Psoas muscle (tissue), 7 donors: ENCODE measurements at regions not wholly inside any gene's neighbourhood (a gene's known extent, or its start where the extent isn't known, plus 50 kb on each side); places are given as distances from the start of the nearest gene placed in this dataset.
"Not testable (repeated sequence)": the region's sequence is repeated elsewhere in the genome, so short reads cannot be mapped to it uniquely, and the experiment has no call there.

Source experiments
- ATAC-seq, 4 donors: fragments of 200-7000 bp; cut with Tn5 transposase; one replicate each; pipeline ENCODE4 v1.9.1; 2020; ENCODE audit warnings: moderate library complexity in 3 of 4, mild to moderate bottlenecking in 2 of 4
- DNase-seq, 2 donors: peaks; one replicate each; pipeline ENCODE4 v3.0.0-alpha.2; 2020
- H3K27ac ChIP-seq: fragments of 200-600 bp; one replicate; pipeline ENCODE4 v1.8.0; 2022
- H3K27me3 ChIP-seq, 3 donors: fragments of 200-600 bp in 1 of 3; one replicate each; pipeline versions ENCODE4 v1.6.1 to v1.8.0; 2013 to 2022; ENCODE audit warnings: low read length in 2 of 3, mild to moderate bottlenecking in 2 of 3, moderate library complexity in 1 of 3; ENCODE audit not compliant: insufficient read depth in 3 of 3
- H3K36me3 ChIP-seq, 2 donors: fragments of 200-600 bp in 1 of 2; one replicate each; pipeline versions ENCODE4 v1.6.1 to v1.8.0; 2013 to 2022; ENCODE audit warnings: low read depth in 1 of 2, mild to moderate bottlenecking in 1 of 2, moderate library complexity in 1 of 2; ENCODE audit not compliant: insufficient read depth in 1 of 2
- H3K4me1 ChIP-seq: fragments of 200-600 bp; one replicate; pipeline ENCODE4 v1.8.0; 2022
- H3K4me3 ChIP-seq: fragments of 200-600 bp; one replicate; pipeline ENCODE4 v1.8.0; 2022; ENCODE audit warnings: mild to moderate bottlenecking
- H3K9me3 ChIP-seq: fragments of 200-600 bp; one replicate; pipeline ENCODE4 v1.8.0; 2022
- WGBS, 3 donors: extraction: QIAGEN DNeasy Blood & Tissue Kit; methylation state at CpG; one replicate each; pipeline versions ENCODE4 v1.1.6 to v1.1.7; 2013; 5-methylcytosine and 5-hydroxymethylcytosine counted together
- intact Hi-C, 2 donors: fragments of 100-400 bp; cut with DNase I; formaldehyde crosslinking; loops; one replicate each; pipeline versions ENCODE4 v1.11.0 to v1.14.2; 2022
- TF ChIP-seq, protein P1 (sequence below): fragments of 200-600 bp; IDR thresholded peaks from one replicate; pipeline ENCODE4 v1.8.0; 2022; ENCODE audit warnings: antibody characterized with exemption
- donor health status: healthy with polysubstance abuse.
- donor health status: DM: no; HTN: no; CAD: no; lungs with moderate emphysema.
- donor health status: Bipolar disorder and iron deficiency.
- donor health status: healthy.
- donor health status: DM: yes; HTN: yes; CAD: no.
- donor health status: DM: no; HTN: no; CAD: no.
- donor health status: DM: yes; HTN: yes; CAD: no.

DNA sequence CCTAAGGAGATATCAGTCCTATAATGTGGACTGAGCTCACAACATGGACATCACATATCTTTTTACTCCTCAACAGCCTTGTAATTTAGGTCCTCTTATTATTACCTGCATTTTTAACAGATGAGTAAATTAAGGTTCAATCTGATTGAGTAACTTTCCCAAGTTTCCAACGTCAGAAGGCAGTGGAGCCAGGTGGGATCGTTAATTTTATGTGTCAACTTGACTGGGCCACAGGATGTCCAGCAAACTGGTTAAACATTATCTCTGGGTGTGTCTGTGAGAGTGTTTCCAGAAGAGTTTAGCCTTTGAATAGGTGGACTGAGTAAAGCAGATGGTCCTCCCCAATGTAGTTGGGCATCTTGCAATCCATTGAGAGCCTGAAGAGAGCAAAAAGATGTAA, 59.0 kb upstream of the SLIT2 start:
- intact Hi-C loops, result no loop called here
- no peaks in the 10 kb centered on the region for H3K9me3 ChIP-seq
- WGBS, 3 donors, result 68 to 73% (median 73%) methylated on average over 2 of the region's 2 CpGs

DNA sequence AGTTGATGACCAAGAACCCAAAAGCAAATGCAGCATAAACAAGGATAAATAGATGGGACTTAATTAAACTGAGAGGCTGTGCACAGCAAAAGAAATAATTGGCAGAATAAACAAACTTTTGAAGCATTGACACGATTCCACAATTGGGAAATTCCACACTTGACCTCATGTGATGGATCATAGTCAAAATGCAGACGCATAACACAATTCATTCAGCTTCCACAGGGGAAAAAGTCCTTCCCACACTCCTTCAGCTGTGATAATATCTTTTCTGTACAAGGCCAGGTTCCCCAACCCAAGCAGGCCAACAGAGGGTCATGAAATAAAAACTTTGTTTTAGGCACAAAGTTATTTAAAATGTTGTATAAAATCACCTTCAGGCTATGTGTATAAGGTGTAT, 66.6 kb upstream of the SLIT2 start:
- Histone ChIP-seq H3K4me1 (no peaks in the 10 kb centered on the region), H3K27me3 (no peaks in the 10 kb centered on the region), H3K27ac (no peak overlapping the region), H3K36me3 (no peaks in the 10 kb centered on the region), H3K9me3 (peaks cover 4% of the 10 kb centered on the region), H3K4me3 (no peak overlapping the region)
- intact Hi-C loops, result no loop called here
- DNase-seq, result no peak
- no peak for ATAC-seq
- 52 to 68% (median 60%) methylated on average over 2 of the region's 2 CpGs for WGBS, 3 donors
- TF ChIP-seq, protein P1, sequence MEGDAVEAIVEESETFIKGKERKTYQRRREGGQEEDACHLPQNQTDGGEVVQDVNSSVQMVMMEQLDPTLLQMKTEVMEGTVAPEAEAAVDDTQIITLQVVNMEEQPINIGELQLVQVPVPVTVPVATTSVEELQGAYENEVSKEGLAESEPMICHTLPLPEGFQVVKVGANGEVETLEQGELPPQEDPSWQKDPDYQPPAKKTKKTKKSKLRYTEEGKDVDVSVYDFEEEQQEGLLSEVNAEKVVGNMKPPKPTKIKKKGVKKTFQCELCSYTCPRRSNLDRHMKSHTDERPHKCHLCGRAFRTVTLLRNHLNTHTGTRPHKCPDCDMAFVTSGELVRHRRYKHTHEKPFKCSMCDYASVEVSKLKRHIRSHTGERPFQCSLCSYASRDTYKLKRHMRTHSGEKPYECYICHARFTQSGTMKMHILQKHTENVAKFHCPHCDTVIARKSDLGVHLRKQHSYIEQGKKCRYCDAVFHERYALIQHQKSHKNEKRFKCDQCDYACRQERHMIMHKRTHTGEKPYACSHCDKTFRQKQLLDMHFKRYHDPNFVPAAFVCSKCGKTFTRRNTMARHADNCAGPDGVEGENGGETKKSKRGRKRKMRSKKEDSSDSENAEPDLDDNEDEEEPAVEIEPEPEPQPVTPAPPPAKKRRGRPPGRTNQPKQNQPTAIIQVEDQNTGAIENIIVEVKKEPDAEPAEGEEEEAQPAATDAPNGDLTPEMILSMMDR, result no peak

More for the DNA sequence above, 59.0 kb upstream of the SLIT2 start:
- Histone ChIP-seq H3K36me3 (no peaks in the 10 kb centered on the region), H3K4me3 (no peak overlapping the region), H3K4me1 (no peaks in the 10 kb centered on the region), H3K27me3 (no peaks in the 10 kb centered on the region), H3K27ac (peak overlapping the region; percentile 16)
- DNase-seq (no peak), ATAC-seq (no peak)
- TF ChIP-seq, protein P1, result no peak

DNA sequence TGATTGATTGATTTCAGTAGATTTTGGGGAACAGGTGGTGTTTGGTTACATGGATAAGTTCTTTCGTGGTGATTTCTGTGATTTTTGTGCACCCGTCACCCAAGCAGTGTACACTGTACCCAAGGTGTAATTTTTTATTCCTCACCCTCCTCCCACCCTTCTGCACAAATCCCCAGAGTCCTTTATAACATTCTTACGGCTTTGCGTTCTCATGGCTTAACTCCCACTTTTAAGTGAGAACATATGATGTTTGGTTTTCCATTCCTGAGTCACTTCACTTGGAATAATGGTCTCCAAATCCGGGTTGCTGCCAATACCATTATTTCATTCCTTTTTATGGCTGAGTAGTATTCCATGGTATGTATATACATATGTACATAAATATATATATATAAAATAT, 68.6 kb upstream of the SLIT2 start:
- DNase-seq, H3K27me3 ChIP-seq, H3K4me1 ChIP-seq, H3K27ac ChIP-seq, H3K36me3 ChIP-seq, ATAC-seq, intact Hi-C loops, H3K4me3 ChIP-seq, H3K9me3 ChIP-seq: not testable (repeated sequence)
- 66 to 76% (median 72%) methylated on average over 5 of the region's 5 CpGs for WGBS, 3 donors

DNA sequence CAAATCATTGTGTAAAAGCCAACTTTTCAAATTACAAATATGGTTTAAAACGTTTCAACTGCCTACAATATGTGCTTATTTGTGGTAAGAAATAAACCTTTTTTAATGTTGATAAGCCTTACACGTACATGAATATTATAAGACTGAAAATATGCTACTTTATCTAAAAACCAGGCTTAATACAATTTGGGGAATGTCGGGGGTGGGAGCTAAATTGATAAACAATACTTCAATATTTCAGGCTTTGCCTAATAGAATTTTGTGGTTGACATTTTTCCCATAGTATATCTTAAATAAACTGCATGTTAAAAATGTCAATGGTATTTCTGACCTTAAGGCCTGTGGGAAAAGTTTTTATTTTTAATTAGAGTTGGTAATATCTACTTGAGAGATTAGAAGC, 69.8 kb upstream of the SLIT2 start:
- no peak overlapping the region for H3K4me3 ChIP-seq
- H3K27me3 ChIP-seq, result no peaks in the 10 kb centered on the region
- no peak for ATAC-seq
- no peaks in the 10 kb centered on the region for H3K4me1 ChIP-seq
- no peaks in the 10 kb centered on the region for H3K36me3 ChIP-seq
- TF ChIP-seq, protein P1, result no peak
- WGBS, 3 donors, result 61 to 69% (median 64%) methylated on average over 3 of the region's 3 CpGs
- intact Hi-C loops, result no loop called here
- DNase-seq, result no peak
- no peak overlapping the region for H3K27ac ChIP-seq
- peaks cover 4% of the 10 kb centered on the region for H3K9me3 ChIP-seq

DNA sequence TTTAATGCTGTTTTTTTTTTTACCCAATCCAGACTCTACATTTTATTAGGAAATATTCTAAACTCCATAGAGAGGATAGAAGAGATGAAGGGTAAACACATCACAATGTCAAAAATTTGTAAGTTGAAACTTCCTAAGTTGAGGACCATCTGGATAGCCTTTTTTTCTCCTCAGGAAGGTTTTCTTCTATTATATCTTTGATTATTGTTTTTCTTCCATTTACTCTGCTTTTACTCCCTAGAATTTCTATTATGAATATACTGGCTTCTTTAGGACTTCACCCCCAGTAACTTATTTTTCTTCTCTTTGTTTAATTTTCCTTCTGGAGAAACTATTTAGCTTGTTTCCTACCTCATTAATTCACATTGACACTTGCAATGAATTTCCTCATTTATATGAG, 71.2 kb upstream of the SLIT2 start:
- no peaks in the 10 kb centered on the region for H3K4me1 ChIP-seq
- no peaks in the 10 kb centered on the region for H3K27me3 ChIP-seq
- no peak for DNase-seq
- no peak for ATAC-seq
- no peak overlapping the region for H3K27ac ChIP-seq
- H3K9me3 ChIP-seq, result peaks cover 4% of the 10 kb centered on the region
- intact Hi-C loops, result no loop called here
- TF ChIP-seq, protein P1, result no peak
- H3K4me3 ChIP-seq, result no peak overlapping the region
- no peaks in the 10 kb centered on the region for H3K36me3 ChIP-seq
